HEK293 (cell line): ENCODE measurements at regions not wholly inside any gene's neighbourhood (a gene's known extent, or its start where the extent isn't known, plus 50 kb on each side); places are given as distances from the start of the nearest gene placed in this dataset.

ENCODE experiments used
- CTCF ChIA-PET: fragments of 350-600 bp; formaldehyde crosslinking; extraction: SDS; loops from one replicate; lab custom pipeline; 2021; ENCODE audit warnings: antibody characterized with exemption; lab: Yijun Ruan, JAX
- POLR2A ChIA-PET: fragments of 300-600 bp; formaldehyde crosslinking; extraction: SDS; loops from one replicate; lab custom pipeline; 2020; ENCODE audit warnings: antibody characterized with exemption, inconsistent platforms; lab: Yijun Ruan, JAX
- H3K27ac ChIP-seq: fragments of 200-500 bp; sonication (Bioruptor generic); 2 replicates; pipeline ENCODE4 v1.5.1; 2014; ENCODE audit warnings: low read depth, low read length, control low read depth, inconsistent platforms; ENCODE audit errors: extremely low read depth
- H3K36me3 ChIP-seq, 2 experiments: fragments of 200-500 bp in 1 of 2; sonication (Bioruptor generic) in 1 of 2; 1 replicate in 1 of 2; 2 replicates in 1 of 2; pipeline ENCODE4 v1.5.1; 2014 to 2017; ENCODE audit warnings: inconsistent platforms in 2 of 2, low read length in 2 of 2; ENCODE audit not compliant: control insufficient read depth in 2 of 2, insufficient read depth in 1 of 2
- H3K4me1 ChIP-seq: fragments of 200-500 bp; sonication (Bioruptor generic); 2 replicates; pipeline ENCODE4 v1.5.1; 2014; ENCODE audit warnings: mild to moderate bottlenecking, low read length, inconsistent platforms; ENCODE audit not compliant: control insufficient read depth, insufficient read depth
- H3K4me3 ChIP-seq: 2 replicates; pipeline ENCODE4 v1.5.1; 2011; ENCODE audit warnings: low read depth, mild to moderate bottlenecking, control low read depth, low read length, moderate library complexity
- H3K9me3 ChIP-seq: fragments of 200-500 bp; sonication (Bioruptor generic); 2 replicates; pipeline ENCODE4 v1.5.1; 2014; ENCODE audit warnings: low read depth, low read length, inconsistent platforms; ENCODE audit not compliant: control insufficient read depth, insufficient read depth
- KLF8 ChIP-seq: fragments of 450-650 bp; formaldehyde crosslinking; IDR thresholded peaks from 2 replicates; pipeline ENCODE4 v1.5.1; 2016; ENCODE audit warnings: missing biosample characterization, missing genetic modification characterization
- KLF9 ChIP-seq: fragments of 450-650 bp; formaldehyde crosslinking; IDR thresholded peaks from 2 replicates; pipeline ENCODE4 v1.5.1; 2016; ENCODE audit warnings: missing biosample characterization, missing genetic modification characterization, low read depth
- RBAK ChIP-seq: fragments of 450-650 bp; formaldehyde crosslinking; IDR thresholded peaks from 2 replicates; pipeline ENCODE4 v1.5.1; 2016; ENCODE audit warnings: missing biosample characterization, missing genetic modification characterization
- SALL2 ChIP-seq: fragments of 450-650 bp; formaldehyde crosslinking; IDR thresholded peaks from 2 replicates; pipeline ENCODE4 v1.5.0; 2017; ENCODE audit warnings: missing biosample characterization, mild to moderate bottlenecking, missing genetic modification characterization, borderline replicate concordance
- SCRT2 ChIP-seq: fragments of 450-650 bp; formaldehyde crosslinking; IDR thresholded peaks from 2 replicates; pipeline ENCODE4 v1.5.1; 2016; ENCODE audit warnings: missing biosample characterization, missing genetic modification characterization
- SP2 ChIP-seq: fragments of 450-650 bp; formaldehyde crosslinking; IDR thresholded peaks from 2 replicates; pipeline ENCODE4 v1.5.1; 2016; ENCODE audit warnings: missing biosample characterization, missing genetic modification characterization
- SP7 ChIP-seq: fragments of 450-650 bp; formaldehyde crosslinking; IDR thresholded peaks from 2 replicates; pipeline ENCODE4 v1.5.1; 2016; ENCODE audit warnings: missing biosample characterization, missing genetic modification characterization
- TRIM28 ChIP-seq: IDR thresholded peaks from 2 replicates; pipeline ENCODE4 v1.6.1; 2011; ENCODE audit warnings: low read length, control low read depth, borderline replicate concordance
- ZFP3 ChIP-seq: fragments of 450-650 bp; formaldehyde crosslinking; IDR thresholded peaks from 2 replicates; pipeline ENCODE4 v1.5.1; 2016; ENCODE audit warnings: low read depth, missing biosample characterization, missing genetic modification characterization
- ZFP69B ChIP-seq: fragments of 450-650 bp; formaldehyde crosslinking; IDR thresholded peaks from 2 replicates; pipeline ENCODE4 v1.5.1; 2016; ENCODE audit warnings: missing biosample characterization, missing genetic modification characterization
- ZNF133 ChIP-seq: fragments of 450-650 bp; formaldehyde crosslinking; IDR thresholded peaks from 2 replicates; pipeline ENCODE4 v1.5.1; 2016; ENCODE audit warnings: missing biosample characterization, missing genetic modification characterization
- ZNF138 ChIP-seq: fragments of 450-650 bp; formaldehyde crosslinking; IDR thresholded peaks from 2 replicates; pipeline ENCODE4 v1.5.1; 2016; ENCODE audit warnings: missing biosample characterization, missing genetic modification characterization, borderline replicate concordance
- ZNF140 ChIP-seq: fragments of 450-650 bp; formaldehyde crosslinking; IDR thresholded peaks from 2 replicates; pipeline ENCODE4 v1.5.1; 2016; ENCODE audit warnings: missing biosample characterization, missing genetic modification characterization
- ZNF146 ChIP-seq: fragments of 450-650 bp; formaldehyde crosslinking; IDR thresholded peaks from 2 replicates; pipeline ENCODE4 v1.5.1; 2016; ENCODE audit warnings: missing biosample characterization, missing genetic modification characterization
- ZNF174 ChIP-seq: fragments of 450-650 bp; formaldehyde crosslinking; IDR thresholded peaks from 2 replicates; pipeline ENCODE4 v1.5.0; 2017; ENCODE audit warnings: missing biosample characterization, mild to moderate bottlenecking, missing genetic modification characterization
- ZNF37A ChIP-seq: fragments of 450-650 bp; IDR thresholded peaks from 2 replicates; pipeline ENCODE4 v1.5.1; 2018; ENCODE audit warnings: missing biosample characterization, missing genetic modification characterization
- ZNF394 ChIP-seq: fragments of 450-650 bp; formaldehyde crosslinking; IDR thresholded peaks from 2 replicates; pipeline ENCODE4 v1.5.1; 2016; ENCODE audit warnings: missing biosample characterization, missing genetic modification characterization, mild to moderate bottlenecking, moderate library complexity, borderline replicate concordance
- ZNF571 ChIP-seq: fragments of 450-650 bp; formaldehyde crosslinking; IDR thresholded peaks from 2 replicates; pipeline ENCODE4 v1.5.0; 2017; ENCODE audit warnings: missing biosample characterization, missing genetic modification characterization
- ZNF621 ChIP-seq: fragments of 450-650 bp; formaldehyde crosslinking; IDR thresholded peaks from 2 replicates; pipeline ENCODE4 v1.5.1; 2017; ENCODE audit warnings: missing biosample characterization, missing genetic modification characterization
- ZNF776 ChIP-seq: fragments of 450-650 bp; formaldehyde crosslinking; IDR thresholded peaks from 2 replicates; pipeline ENCODE4 v1.5.0; 2017; ENCODE audit warnings: missing biosample characterization, missing genetic modification characterization, borderline replicate concordance
- ZNF837 ChIP-seq: fragments of 450-650 bp; formaldehyde crosslinking; IDR thresholded peaks from 2 replicates; pipeline ENCODE4 v1.5.1; 2016; ENCODE audit warnings: missing biosample characterization, missing genetic modification characterization
- ZSCAN23 ChIP-seq: fragments of 450-650 bp; formaldehyde crosslinking; IDR thresholded peaks from 2 replicates; pipeline ENCODE4 v1.5.1; 2016; ENCODE audit warnings: missing biosample characterization, missing genetic modification characterization
- TF ChIP-seq, protein P1 (sequence below): fragments of 450-650 bp; formaldehyde crosslinking; IDR thresholded peaks from 2 replicates; pipeline ENCODE4 v1.5.1; 2016; ENCODE audit warnings: missing biosample characterization, missing genetic modification characterization
- TF ChIP-seq, protein P2 (sequence below): IDR thresholded peaks from 2 replicates; pipeline ENCODE4 v1.6.1; 2011; ENCODE audit warnings: mild to moderate bottlenecking, low read depth, low read length, borderline replicate concordance
- TF ChIP-seq, protein P3 (sequence below): sonication (generic); formaldehyde crosslinking; IDR thresholded peaks from 2 replicates; pipeline ENCODE4 v1.8.1; 2022; ENCODE audit warnings: mild to moderate bottlenecking, moderate library complexity, missing genetic modification reagents
- TF ChIP-seq, protein P4 (sequence below): fragments of 450-650 bp; formaldehyde crosslinking; IDR thresholded peaks from 2 replicates; pipeline ENCODE4 v1.5.1; 2016; ENCODE audit warnings: missing biosample characterization, missing genetic modification characterization, low read depth
- TF ChIP-seq, protein P5 (sequence below): fragments of 450-650 bp; formaldehyde crosslinking; IDR thresholded peaks from 2 replicates; pipeline ENCODE4 v1.5.1; 2016; ENCODE audit warnings: missing biosample characterization, missing genetic modification characterization

DNA sequence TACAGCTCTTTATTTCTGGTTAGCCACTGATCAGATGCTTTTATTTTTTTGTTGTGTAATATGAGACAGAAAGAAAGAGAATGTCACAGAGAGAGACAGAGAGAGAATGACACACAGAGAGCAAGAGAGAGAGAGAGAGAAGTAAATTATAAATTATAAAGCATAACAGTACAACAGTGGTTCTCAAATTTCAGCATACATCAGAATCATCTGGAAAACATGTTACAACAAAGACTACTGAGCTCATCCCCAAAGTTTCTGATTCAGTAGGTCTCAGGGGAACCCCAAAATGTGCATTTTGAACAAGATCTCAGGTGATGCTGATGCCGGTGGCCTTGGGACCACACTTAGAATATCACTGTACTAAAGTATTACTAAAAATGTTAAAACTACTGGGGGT lies 245.8 kb upstream of the DIAPH2 start:
- H3K9me3 ChIP-seq, result no peaks in the 10 kb centered on the region
- H3K27ac ChIP-seq, result no peak overlapping the region
- POLR2A ChIA-PET, result no interaction called here
- H3K4me3 ChIP-seq, result no peak overlapping the region
- no peaks in the 10 kb centered on the region; a peak in 1 of 3 replicates for H3K36me3 ChIP-seq
- TF ChIP-seq RBAK (tag by site-specific recombination), result no peak
- no peak for TF ChIP-seq SP7
- no peak for TF ChIP-seq ZNF837
- no peak for TF ChIP-seq ZNF140 (tag by site-specific recombination)
- TF ChIP-seq SCRT2 (tag by site-specific recombination), result no peak
- no peak for TF ChIP-seq ZNF394
- TF ChIP-seq ZNF37A, result no peak
- TF ChIP-seq, protein P1, sequence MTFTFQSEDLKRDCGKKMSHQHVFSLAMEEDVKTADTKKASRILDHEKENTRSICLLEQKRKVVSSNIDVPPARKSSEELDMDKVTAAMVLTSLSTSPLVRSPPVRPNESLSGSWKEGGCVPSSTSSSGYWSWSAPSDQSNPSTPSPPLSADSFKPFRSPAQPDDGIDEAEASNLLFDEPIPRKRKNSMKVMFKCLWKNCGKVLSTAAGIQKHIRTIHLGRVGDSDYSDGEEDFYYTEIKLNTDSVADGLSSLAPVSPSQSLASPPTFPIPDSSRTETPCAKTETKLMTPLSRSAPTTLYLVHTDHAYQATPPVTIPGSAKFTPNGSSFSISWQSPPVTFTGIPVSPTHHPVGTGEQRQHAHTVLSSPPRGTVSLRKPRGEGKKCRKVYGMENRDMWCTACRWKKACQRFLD (tag by site-specific recombination), result no peak
- TF ChIP-seq ZNF138 (tag by site-specific recombination), result no peak
- no peak for TF ChIP-seq SP2 (tag by site-specific recombination)
- TF ChIP-seq KLF9 (tag by site-specific recombination), result no peak
- TF ChIP-seq, protein P2, sequence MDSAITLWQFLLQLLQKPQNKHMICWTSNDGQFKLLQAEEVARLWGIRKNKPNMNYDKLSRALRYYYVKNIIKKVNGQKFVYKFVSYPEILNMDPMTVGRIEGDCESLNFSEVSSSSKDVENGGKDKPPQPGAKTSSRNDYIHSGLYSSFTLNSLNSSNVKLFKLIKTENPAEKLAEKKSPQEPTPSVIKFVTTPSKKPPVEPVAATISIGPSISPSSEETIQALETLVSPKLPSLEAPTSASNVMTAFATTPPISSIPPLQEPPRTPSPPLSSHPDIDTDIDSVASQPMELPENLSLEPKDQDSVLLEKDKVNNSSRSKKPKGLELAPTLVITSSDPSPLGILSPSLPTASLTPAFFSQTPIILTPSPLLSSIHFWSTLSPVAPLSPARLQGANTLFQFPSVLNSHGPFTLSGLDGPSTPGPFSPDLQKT, result no peak
- TF ChIP-seq ZNF174, result no peak
- TF ChIP-seq, protein P3, sequence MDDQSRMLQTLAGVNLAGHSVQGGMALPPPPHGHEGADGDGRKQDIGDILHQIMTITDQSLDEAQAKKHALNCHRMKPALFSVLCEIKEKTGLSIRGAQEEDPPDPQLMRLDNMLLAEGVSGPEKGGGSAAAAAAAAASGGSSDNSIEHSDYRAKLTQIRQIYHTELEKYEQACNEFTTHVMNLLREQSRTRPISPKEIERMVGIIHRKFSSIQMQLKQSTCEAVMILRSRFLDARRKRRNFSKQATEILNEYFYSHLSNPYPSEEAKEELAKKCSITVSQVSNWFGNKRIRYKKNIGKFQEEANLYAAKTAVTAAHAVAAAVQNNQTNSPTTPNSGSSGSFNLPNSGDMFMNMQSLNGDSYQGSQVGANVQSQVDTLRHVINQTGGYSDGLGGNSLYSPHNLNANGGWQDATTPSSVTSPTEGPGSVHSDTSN, result no peak
- TF ChIP-seq ZFP69B (tag by site-specific recombination), result no peak
- TF ChIP-seq ZFP3 (tag by site-specific recombination), result no peak
- no peak for TF ChIP-seq SALL2 (tag by site-specific recombination)
- no peaks in the 10 kb centered on the region for H3K4me1 ChIP-seq
- CTCF ChIA-PET, result no interaction called here

DNA sequence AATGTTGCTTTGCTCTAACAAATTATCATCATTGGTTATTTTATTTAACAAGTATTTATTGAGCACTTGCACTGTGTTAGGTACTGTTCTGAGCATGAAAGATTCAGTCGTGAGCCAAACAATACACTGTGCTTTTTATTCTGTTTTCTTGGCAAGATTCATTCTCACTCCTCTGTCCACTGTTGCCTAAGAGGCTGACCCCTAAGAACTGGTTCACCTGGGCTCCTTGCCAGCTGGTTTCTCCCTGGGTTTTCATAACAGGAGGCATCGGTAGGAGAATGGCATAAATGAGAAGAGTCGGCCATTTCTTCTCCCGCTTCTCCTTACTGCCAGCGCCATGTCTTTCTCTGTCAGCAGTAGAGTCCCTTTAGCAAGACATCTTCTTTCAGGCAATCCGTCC lies 243.7 kb upstream of the DIAPH2 start:
- Histone ChIP-seq H3K9me3 (no peaks in the 10 kb centered on the region), H3K36me3 (no peaks in the 10 kb centered on the region; a peak in 1 of 3 replicates), H3K4me3 (no peak overlapping the region), H3K27ac (no peak overlapping the region), H3K4me1 (no peaks in the 10 kb centered on the region)
- ChIA-PET CTCF (no interaction called here), POLR2A (no interaction called here)
- TF ChIP-seq ZNF146 (tag by site-specific recombination) (no peak), ZNF837 (no peak), ZSCAN23 (tag by site-specific recombination) (no peak), ZNF571 (tag by site-specific recombination) (no peak), ZNF133 (tag by site-specific recombination) (no peak), TRIM28 (no peak), ZNF776 (tag by site-specific recombination) (no peak), KLF9 (tag by site-specific recombination) (no peak), KLF8 (no peak), ZNF621 (tag by site-specific recombination) (no peak)
- TF ChIP-seq, protein P4, sequence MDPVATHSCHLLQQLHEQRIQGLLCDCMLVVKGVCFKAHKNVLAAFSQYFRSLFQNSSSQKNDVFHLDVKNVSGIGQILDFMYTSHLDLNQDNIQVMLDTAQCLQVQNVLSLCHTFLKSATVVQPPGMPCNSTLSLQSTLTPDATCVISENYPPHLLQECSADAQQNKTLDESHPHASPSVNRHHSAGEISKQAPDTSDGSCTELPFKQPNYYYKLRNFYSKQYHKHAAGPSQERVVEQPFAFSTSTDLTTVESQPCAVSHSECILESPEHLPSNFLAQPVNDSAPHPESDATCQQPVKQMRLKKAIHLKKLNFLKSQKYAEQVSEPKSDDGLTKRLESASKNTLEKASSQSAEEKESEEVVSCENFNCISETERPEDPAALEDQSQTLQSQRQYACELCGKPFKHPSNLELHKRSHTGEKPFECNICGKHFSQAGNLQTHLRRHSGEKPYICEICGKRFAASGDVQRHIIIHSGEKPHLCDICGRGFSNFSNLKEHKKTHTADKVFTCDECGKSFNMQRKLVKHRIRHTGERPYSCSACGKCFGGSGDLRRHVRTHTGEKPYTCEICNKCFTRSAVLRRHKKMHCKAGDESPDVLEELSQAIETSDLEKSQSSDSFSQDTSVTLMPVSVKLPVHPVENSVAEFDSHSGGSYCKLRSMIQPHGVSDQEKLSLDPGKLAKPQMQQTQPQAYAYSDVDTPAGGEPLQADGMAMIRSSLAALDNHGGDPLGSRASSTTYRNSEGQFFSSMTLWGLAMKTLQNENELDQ, result no peak
- TF ChIP-seq, protein P5, sequence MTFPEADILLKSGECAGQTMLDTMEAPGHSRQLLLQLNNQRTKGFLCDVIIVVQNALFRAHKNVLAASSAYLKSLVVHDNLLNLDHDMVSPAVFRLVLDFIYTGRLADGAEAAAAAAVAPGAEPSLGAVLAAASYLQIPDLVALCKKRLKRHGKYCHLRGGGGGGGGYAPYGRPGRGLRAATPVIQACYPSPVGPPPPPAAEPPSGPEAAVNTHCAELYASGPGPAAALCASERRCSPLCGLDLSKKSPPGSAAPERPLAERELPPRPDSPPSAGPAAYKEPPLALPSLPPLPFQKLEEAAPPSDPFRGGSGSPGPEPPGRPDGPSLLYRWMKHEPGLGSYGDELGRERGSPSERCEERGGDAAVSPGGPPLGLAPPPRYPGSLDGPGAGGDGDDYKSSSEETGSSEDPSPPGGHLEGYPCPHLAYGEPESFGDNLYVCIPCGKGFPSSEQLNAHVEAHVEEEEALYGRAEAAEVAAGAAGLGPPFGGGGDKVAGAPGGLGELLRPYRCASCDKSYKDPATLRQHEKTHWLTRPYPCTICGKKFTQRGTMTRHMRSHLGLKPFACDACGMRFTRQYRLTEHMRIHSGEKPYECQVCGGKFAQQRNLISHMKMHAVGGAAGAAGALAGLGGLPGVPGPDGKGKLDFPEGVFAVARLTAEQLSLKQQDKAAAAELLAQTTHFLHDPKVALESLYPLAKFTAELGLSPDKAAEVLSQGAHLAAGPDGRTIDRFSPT, result no peak
